GM18951 (cell line): ENCODE measurements at regions not wholly inside any gene's neighbourhood (a gene's known extent, or its start where the extent isn't known, plus 50 kb on each side); places are given as distances from the start of the nearest gene placed in this dataset.

Source experiments
- POLR2A ChIP-seq: IDR thresholded peaks from 4 replicates; pipeline ENCODE4 v1.6.1; 2011; ENCODE audit warnings: mild to moderate bottlenecking; ENCODE audit not compliant: insufficient read length, insufficient read depth; ENCODE audit errors: extremely low read depth
- in situ Hi-C: fragments of 300-500 bp; cut with MboI; formaldehyde crosslinking; loops from one replicate; pipeline ENCODE4 v1.12.0; 2022; ENCODE audit warnings: low sequenced_read_pairs, mixed read lengths, inconsistent platforms; ENCODE audit not compliant: unreplicated experiment

- TF ChIP-seq POLR2A, result no peak
- in situ Hi-C loops, result no loop called here
Observed at GRCh38 chr18:2313332-2313731, 258.0 kb downstream of the METTL4 start.

DNA sequence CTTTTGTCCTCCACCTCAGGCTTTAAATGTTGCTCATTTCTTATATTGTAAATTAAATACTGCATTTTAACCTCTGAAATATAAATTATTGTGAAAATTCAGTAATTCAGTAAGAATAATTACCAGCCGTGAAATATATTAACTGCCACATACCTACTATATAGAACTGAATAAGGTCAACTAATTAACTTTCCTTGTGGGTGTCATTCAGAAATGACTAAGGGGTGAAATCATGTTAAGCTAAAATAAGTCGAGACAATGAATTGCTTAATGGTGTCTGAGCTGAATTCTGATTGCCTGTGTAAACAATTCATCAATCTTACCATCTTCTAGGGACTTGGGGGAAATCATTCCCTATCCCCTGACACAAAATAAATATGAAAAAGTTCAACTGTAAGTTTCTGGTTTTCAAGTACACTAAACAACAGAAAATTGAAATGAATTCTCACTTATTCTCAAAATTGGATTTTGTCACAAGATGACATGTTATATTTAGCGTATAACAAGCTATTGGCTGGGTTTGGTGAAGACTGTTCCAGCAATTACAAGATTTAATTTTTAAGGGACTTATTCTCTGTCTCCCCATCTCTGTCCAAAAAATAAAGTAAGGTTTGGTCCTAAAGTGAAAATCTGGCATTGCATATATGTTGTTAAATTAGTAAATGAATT, 255.1 kb downstream of the METTL4 start:
- in situ Hi-C loops, result no loop called here
- no peak for TF ChIP-seq POLR2A

GRCh38 chr18:2316751-2317696, 254.3 kb downstream of the METTL4 start:
- TF ChIP-seq POLR2A, result no peak
- in situ Hi-C loops, result no loop called here

- in situ Hi-C loops, result no loop called here
- no peak for TF ChIP-seq POLR2A
Observed at GRCh38 chr18:2324459-2324858, 246.8 kb downstream of the METTL4 start.

GRCh38 chr18:2325308-2325849, 245.9 kb downstream of the METTL4 start:
- no peak for TF ChIP-seq POLR2A
- in situ Hi-C loops, result loop anchor here (25.0 kb wide), 1 partner anchor 212 kb away; no protein-coding TSS in a partner anchor

- in situ Hi-C loops, result loop anchor here (25.0 kb wide), 1 partner anchor 211 kb away; no protein-coding TSS in a partner anchor
Observed at GRCh38 chr18:2325933-2326332, 245.4 kb downstream of the METTL4 start.

DNA sequence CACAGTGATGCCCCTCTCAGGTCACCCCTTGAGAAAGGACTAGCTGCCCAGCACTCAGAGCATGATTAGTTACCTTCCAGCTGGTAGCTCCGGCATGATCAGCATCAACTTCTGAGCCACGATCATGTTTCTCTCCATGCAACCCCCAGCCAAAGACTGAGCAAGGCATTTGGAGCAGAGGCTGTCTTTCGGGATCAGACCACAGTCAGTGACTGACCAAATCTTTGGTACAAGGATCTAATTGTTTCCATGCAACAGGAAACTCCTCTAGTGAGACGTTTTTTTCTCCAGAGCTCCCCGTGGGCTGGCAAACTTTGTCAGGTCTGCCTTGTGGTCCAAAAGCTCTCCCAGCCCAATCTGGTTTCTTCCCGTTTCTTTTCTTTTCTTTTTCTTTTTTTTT, 244.3 kb downstream of the METTL4 start:
- in situ Hi-C loops, result loop anchor here (25.0 kb wide), 1 partner anchor 210 kb away; no protein-coding TSS in a partner anchor

More at GRCh38 chr18:2325933-2326332, 245.4 kb downstream of the METTL4 start:
- no peak for TF ChIP-seq POLR2A

GRCh38 chr18:2330764-2331163, 240.5 kb downstream of the METTL4 start:
- in situ Hi-C loops, result loop anchor here (25.0 kb wide), 1 partner anchor 207 kb away; no protein-coding TSS in a partner anchor
- TF ChIP-seq POLR2A, result no peak

More for the DNA sequence above, 244.3 kb downstream of the METTL4 start:
- TF ChIP-seq POLR2A, result no peak

GRCh38 chr18:2331491-2331890, 239.8 kb downstream of the METTL4 start:
- TF ChIP-seq POLR2A, result no peak
- in situ Hi-C loops, result loop anchor here (25.0 kb wide), 1 partner anchor 206 kb away; no protein-coding TSS in a partner anchor

DNA sequence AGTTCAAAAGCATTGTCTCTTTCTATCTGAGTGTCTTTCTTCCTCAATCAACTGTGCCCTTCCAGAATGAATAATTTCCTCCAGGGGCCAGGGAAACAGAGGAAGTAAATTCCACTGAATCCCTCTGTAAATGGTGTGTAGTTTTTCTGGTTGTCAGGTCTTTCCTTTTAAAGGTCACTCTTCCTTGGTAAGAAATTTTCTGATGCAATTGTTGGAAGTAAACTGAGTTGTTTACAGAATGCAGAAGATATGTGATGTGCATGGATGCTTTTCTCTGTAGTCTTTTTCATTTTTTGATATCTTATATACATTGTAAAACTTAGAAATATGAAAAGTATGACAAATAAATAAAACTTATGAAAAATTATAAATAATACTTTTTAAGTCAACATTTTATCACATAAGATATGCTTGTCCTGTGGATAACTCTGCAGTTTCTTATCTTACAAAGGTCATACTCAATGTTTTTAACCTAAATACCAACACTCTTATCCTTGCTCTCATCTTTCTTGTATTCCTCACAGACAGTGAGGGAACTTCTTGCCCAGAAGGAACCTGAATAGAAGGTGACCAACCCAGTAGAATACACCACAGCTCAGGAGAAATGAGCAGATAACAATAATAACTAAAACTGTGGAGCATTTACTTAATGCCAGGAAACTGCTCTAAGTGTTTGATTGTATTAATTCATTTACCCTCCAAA, 234.5 kb downstream of the METTL4 start:
- in situ Hi-C loops, result loop anchor here (25.0 kb wide), 1 partner anchor 200 kb away; no protein-coding TSS in a partner anchor
- no peak for TF ChIP-seq POLR2A

GRCh38 chr18:2337552-2338141, 233.7 kb downstream of the METTL4 start:
- TF ChIP-seq POLR2A, result no peak
- in situ Hi-C loops, result loop anchor here (25.0 kb wide), 1 partner anchor 200 kb away; no protein-coding TSS in a partner anchor

GRCh38 chr18:2338601-2339000, 232.7 kb downstream of the METTL4 start:
- TF ChIP-seq POLR2A, result no peak
- in situ Hi-C loops, result loop anchor here (25.0 kb wide), 1 partner anchor 199 kb away; no protein-coding TSS in a partner anchor
